Liver (tissue), 8 donors: ENCODE measurements at regions not wholly inside any gene's neighbourhood (a gene's known extent, or its start where the extent isn't known, plus 50 kb on each side); places are given as distances from the start of the nearest gene placed in this dataset.

Experiments used
- DNase-seq: peaks from one replicate; pipeline ENCODE4 v3.0.0-alpha.2; 2017; ENCODE audit warnings: low spot score
- H3K27ac ChIP-seq, 2 donors: one replicate each; pipeline ENCODE4 v1.7.0; 2013; ENCODE audit warnings: inconsistent platforms in 2 of 2, low read length in 2 of 2, control low read depth in 1 of 2, low read depth in 1 of 2, mild to moderate bottlenecking in 1 of 2
- H3K27me3 ChIP-seq, 4 donors: one replicate each; pipeline versions ENCODE4 v1.6.1 to v1.7.0; 2013; ENCODE audit warnings: low read length in 3 of 4, inconsistent platforms in 1 of 4, mild to moderate bottlenecking in 1 of 4, moderate library complexity in 1 of 4; ENCODE audit not compliant: control insufficient read depth in 4 of 4, insufficient read depth in 4 of 4
- H3K36me3 ChIP-seq, 4 donors: one replicate each; pipeline versions ENCODE4 v1.6.1 to v1.7.0; 2013; ENCODE audit warnings: low read length in 3 of 4, mild to moderate bottlenecking in 3 of 4, low read depth in 1 of 4, moderate library complexity in 1 of 4; ENCODE audit not compliant: control insufficient read depth in 4 of 4, insufficient read depth in 3 of 4
- H3K4me1 ChIP-seq, 4 donors: one replicate each; pipeline versions ENCODE4 v1.6.1 to v1.7.0; 2013; ENCODE audit warnings: low read length in 3 of 4, mild to moderate bottlenecking in 3 of 4, moderate library complexity in 1 of 4; ENCODE audit not compliant: control insufficient read depth in 4 of 4, insufficient read depth in 4 of 4
- H3K4me3 ChIP-seq, 3 donors: one replicate each; pipeline versions ENCODE4 v1.6.1 to v1.7.0; 2013; ENCODE audit warnings: low read length in 3 of 3, control low read depth in 1 of 3, low read depth in 1 of 3, mild to moderate bottlenecking in 1 of 3
- H3K9ac ChIP-seq, 2 donors: one replicate each; pipeline ENCODE4 v1.7.0; 2013; ENCODE audit warnings: low read length in 2 of 2, mild to moderate bottlenecking in 2 of 2, moderate library complexity in 2 of 2, control low read depth in 1 of 2, low read depth in 1 of 2
- H3K9me3 ChIP-seq, 4 donors: one replicate each; pipeline versions ENCODE4 v1.6.1 to v1.7.0; 2013; ENCODE audit warnings: low read length in 3 of 4; ENCODE audit not compliant: control insufficient read depth in 4 of 4
- EGR1 ChIP-seq, 2 donors: IDR thresholded peaks; 2 replicates each; pipeline ENCODE4 v1.6.1; 2016 to 2018; ENCODE audit warnings: antibody characterized with exemption in 2 of 2, low read depth in 2 of 2
- FOXA1 ChIP-seq: IDR thresholded peaks from 2 replicates; pipeline ENCODE4 v1.6.1; 2016; ENCODE audit warnings: antibody characterized with exemption
- FOXA2 ChIP-seq: IDR thresholded peaks from 2 replicates; pipeline ENCODE4 v1.6.1; 2016; ENCODE audit warnings: antibody characterized with exemption
- GABPA ChIP-seq, 2 donors: IDR thresholded peaks in 1 of 2; conservative IDR thresholded peaks in 1 of 2; 2 replicates each; pipeline ENCODE4 v1.6.1; 2016; ENCODE audit warnings: antibody characterized with exemption in 2 of 2, mild to moderate bottlenecking in 1 of 2, moderate library complexity in 1 of 2
- HNF4G ChIP-seq: IDR thresholded peaks from 2 replicates; pipeline ENCODE4 v1.6.1; 2016; ENCODE audit warnings: antibody characterized with exemption
- JUND ChIP-seq, 2 donors: IDR thresholded peaks; 2 replicates each; pipeline ENCODE4 v1.6.1; 2016; ENCODE audit warnings: antibody characterized with exemption in 2 of 2
- NR2F2 ChIP-seq: IDR thresholded peaks from 2 replicates; pipeline ENCODE4 v1.6.1; 2016; ENCODE audit warnings: antibody characterized with exemption
- RAD21 ChIP-seq, 2 donors: IDR thresholded peaks; 2 replicates each; pipeline ENCODE4 v1.6.1; 2016; ENCODE audit warnings: antibody characterized with exemption in 2 of 2, mild to moderate bottlenecking in 2 of 2
- RXRA ChIP-seq, 2 donors: IDR thresholded peaks; 2 replicates each; pipeline ENCODE4 v1.6.1; 2017 to 2018; ENCODE audit warnings: antibody characterized with exemption in 2 of 2, mild to moderate bottlenecking in 1 of 2
- SP1 ChIP-seq: IDR thresholded peaks from 2 replicates; pipeline ENCODE4 v1.6.1; 2018; ENCODE audit warnings: antibody characterized with exemption, mild to moderate bottlenecking
- TAF1 ChIP-seq: conservative IDR thresholded peaks from 2 replicates; pipeline ENCODE4 v1.6.1; 2016; ENCODE audit warnings: antibody characterized with exemption, mild to moderate bottlenecking
- WGBS: extraction: QIAGEN DNeasy Blood & Tissue Kit; methylation state at CpG from one replicate; pipeline ENCODE4 v1.1.7; 2013; 5-methylcytosine and 5-hydroxymethylcytosine counted together
- TF ChIP-seq, protein P1 (sequence below): fragments of 150-350 bp; IDR thresholded peaks from 2 replicates; pipeline ENCODE4 v1.5.1; 2017; ENCODE audit warnings: improper control_type of control experiment, low read depth, low read length; ENCODE audit not compliant: missing input control
- TF ChIP-seq, protein P2 (sequence below): IDR thresholded peaks from 2 replicates; pipeline ENCODE4 v1.6.1; 2016; ENCODE audit warnings: antibody characterized with exemption
- TF ChIP-seq, protein P3 (sequence below): IDR thresholded peaks from 2 replicates; pipeline ENCODE4 v1.6.1; 2016; ENCODE audit warnings: antibody characterized with exemption
- TF ChIP-seq, protein P4 (sequence below): IDR thresholded peaks from 2 replicates; pipeline ENCODE4 v1.6.1; 2016; ENCODE audit warnings: antibody characterized with exemption, mild to moderate bottlenecking
- TF ChIP-seq, protein P5 (sequence below): IDR thresholded peaks from 2 replicates; pipeline ENCODE4 v1.6.1; 2016; ENCODE audit warnings: antibody characterized with exemption
- donor health status: healthy.
- donor health status: healthy.
- donor health status: healthy.
- donor health status: healthy.
- donor health status: healthy.

DNA sequence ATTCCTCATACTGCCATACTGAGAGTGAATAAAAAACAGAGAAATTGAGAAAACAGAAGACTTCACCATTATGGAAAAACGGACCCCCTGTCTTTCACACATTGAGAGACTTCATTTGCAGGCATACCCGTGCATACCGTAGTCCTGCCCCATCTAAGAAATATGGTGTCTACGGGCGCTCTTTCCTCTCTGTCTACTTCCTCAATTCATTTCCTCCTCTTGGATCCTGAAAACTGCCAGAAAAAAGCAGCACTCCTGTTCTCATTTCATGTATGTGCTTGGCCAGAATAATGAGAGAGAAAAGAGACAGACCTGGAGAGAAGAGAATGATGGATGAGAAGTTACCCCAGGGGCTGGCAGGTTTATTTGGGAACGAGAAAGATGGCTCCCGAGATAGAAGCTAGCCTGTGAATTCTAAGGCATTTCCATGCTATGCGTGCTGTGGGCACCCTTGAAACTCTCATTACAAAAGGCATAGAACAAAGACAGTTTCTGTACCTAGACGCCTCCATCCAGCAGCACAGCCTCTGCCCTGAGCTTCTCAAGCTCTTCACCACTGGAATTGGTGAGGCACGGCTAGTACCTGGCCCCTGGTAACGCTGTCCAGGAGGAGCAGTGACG, 62.5 kb upstream of the EPHB3 start:
- no peak for TF ChIP-seq FOXA1
- no peak for TF ChIP-seq NR2F2
- TF ChIP-seq, protein P1, sequence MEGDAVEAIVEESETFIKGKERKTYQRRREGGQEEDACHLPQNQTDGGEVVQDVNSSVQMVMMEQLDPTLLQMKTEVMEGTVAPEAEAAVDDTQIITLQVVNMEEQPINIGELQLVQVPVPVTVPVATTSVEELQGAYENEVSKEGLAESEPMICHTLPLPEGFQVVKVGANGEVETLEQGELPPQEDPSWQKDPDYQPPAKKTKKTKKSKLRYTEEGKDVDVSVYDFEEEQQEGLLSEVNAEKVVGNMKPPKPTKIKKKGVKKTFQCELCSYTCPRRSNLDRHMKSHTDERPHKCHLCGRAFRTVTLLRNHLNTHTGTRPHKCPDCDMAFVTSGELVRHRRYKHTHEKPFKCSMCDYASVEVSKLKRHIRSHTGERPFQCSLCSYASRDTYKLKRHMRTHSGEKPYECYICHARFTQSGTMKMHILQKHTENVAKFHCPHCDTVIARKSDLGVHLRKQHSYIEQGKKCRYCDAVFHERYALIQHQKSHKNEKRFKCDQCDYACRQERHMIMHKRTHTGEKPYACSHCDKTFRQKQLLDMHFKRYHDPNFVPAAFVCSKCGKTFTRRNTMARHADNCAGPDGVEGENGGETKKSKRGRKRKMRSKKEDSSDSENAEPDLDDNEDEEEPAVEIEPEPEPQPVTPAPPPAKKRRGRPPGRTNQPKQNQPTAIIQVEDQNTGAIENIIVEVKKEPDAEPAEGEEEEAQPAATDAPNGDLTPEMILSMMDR: no peak
- TF ChIP-seq HNF4G: no peak
- no peak for TF ChIP-seq SP1
- TF ChIP-seq, protein P2, sequence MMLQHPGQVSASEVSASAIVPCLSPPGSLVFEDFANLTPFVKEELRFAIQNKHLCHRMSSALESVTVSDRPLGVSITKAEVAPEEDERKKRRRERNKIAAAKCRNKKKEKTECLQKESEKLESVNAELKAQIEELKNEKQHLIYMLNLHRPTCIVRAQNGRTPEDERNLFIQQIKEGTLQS: no peak
- no peak for TF ChIP-seq JUND (IDR thresholded peaks at IDR 0.05)
- no peak for TF ChIP-seq RAD21 (IDR thresholded peaks at IDR 0.05)
- no peak for TF ChIP-seq FOXA2
- no peak for TF ChIP-seq GABPA (IDR thresholded peaks at IDR 0.05 in 1 of 2, conservative IDR thresholded peaks at IDR 0.05 in 1 of 2)
- TF ChIP-seq, protein P3, sequence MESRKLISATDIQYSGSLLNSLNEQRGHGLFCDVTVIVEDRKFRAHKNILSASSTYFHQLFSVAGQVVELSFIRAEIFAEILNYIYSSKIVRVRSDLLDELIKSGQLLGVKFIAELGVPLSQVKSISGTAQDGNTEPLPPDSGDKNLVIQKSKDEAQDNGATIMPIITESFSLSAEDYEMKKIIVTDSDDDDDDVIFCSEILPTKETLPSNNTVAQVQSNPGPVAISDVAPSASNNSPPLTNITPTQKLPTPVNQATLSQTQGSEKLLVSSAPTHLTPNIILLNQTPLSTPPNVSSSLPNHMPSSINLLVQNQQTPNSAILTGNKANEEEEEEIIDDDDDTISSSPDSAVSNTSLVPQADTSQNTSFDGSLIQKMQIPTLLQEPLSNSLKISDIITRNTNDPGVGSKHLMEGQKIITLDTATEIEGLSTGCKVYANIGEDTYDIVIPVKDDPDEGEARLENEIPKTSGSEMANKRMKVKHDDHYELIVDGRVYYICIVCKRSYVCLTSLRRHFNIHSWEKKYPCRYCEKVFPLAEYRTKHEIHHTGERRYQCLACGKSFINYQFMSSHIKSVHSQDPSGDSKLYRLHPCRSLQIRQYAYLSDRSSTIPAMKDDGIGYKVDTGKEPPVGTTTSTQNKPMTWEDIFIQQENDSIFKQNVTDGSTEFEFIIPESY: no peak
- TF ChIP-seq RXRA (IDR thresholded peaks at IDR 0.05): no peak

DNA sequence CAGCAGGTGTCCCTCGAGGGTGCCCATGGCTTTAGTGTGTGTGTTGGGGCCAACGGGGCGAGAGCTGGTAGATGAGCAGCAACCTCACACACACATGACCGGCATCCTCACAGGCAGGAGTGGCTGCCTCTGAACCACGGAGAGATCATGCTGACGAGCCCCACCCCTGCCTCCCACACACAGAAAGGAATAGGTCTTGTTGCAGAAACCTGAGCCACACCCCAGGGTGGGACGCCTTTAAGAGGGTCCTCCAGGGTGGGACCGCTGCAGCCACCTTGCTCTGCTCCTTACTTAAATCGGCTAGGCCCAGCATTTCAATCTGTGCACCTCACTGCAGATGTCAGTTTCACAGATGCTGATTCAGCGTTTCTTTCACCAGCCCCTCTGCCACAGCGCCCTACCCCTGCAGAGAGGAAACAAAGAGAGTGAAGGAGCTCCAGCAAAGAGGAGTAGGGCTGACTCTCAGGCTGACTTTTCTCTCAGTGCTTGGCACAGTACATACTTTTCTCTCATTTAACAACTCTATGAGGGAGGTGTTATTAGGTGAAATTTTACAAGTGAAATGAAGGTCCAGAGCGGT, 61.2 kb upstream of the EPHB3 start:
- TF ChIP-seq RAD21 (IDR thresholded peaks at IDR 0.05) (no peak), TAF1 (no peak), EGR1 (IDR thresholded peaks at IDR 0.05; ENCODE audit: low read depth in 2 of 2) (no peak), JUND (IDR thresholded peaks at IDR 0.05) (no peak), FOXA2 (no peak)
- TF ChIP-seq, protein P4, sequence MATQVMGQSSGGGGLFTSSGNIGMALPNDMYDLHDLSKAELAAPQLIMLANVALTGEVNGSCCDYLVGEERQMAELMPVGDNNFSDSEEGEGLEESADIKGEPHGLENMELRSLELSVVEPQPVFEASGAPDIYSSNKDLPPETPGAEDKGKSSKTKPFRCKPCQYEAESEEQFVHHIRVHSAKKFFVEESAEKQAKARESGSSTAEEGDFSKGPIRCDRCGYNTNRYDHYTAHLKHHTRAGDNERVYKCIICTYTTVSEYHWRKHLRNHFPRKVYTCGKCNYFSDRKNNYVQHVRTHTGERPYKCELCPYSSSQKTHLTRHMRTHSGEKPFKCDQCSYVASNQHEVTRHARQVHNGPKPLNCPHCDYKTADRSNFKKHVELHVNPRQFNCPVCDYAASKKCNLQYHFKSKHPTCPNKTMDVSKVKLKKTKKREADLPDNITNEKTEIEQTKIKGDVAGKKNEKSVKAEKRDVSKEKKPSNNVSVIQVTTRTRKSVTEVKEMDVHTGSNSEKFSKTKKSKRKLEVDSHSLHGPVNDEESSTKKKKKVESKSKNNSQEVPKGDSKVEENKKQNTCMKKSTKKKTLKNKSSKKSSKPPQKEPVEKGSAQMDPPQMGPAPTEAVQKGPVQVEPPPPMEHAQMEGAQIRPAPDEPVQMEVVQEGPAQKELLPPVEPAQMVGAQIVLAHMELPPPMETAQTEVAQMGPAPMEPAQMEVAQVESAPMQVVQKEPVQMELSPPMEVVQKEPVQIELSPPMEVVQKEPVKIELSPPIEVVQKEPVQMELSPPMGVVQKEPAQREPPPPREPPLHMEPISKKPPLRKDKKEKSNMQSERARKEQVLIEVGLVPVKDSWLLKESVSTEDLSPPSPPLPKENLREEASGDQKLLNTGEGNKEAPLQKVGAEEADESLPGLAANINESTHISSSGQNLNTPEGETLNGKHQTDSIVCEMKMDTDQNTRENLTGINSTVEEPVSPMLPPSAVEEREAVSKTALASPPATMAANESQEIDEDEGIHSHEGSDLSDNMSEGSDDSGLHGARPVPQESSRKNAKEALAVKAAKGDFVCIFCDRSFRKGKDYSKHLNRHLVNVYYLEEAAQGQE: no peak
- TF ChIP-seq, protein P1: no peak
- TF ChIP-seq, protein P5, sequence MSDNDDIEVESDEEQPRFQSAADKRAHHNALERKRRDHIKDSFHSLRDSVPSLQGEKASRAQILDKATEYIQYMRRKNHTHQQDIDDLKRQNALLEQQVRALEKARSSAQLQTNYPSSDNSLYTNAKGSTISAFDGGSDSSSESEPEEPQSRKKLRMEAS: no peak
- TF ChIP-seq, protein P3: no peak
- TF ChIP-seq, protein P2: no peak
- H3K4me1 ChIP-seq: no peaks in the 10 kb centered on the region
- no peak overlapping the region for H3K27ac ChIP-seq
- no peaks in the 10 kb centered on the region for H3K36me3 ChIP-seq
- DNase-seq: no peak
- peaks cover 0 to 5% (median 0%) of the 10 kb centered on the region in 4 donors for H3K9me3 ChIP-seq
- no peak overlapping the region for H3K9ac ChIP-seq
- H3K27me3 ChIP-seq: peaks cover 0 to 6% (median 0%) of the 10 kb centered on the region in 4 donors
- no peak overlapping the region for H3K4me3 ChIP-seq
- 65% methylated on average over 12 of the region's 12 CpGs for WGBS

More for the DNA sequence above, 62.5 kb upstream of the EPHB3 start:
- WGBS: 64% methylated on average over 12 of the region's 12 CpGs
- Histone ChIP-seq H3K36me3 (no peaks in the 10 kb centered on the region), H3K27ac (no peak overlapping the region), H3K9ac (no peak overlapping the region), H3K4me3 (no peak overlapping the region), H3K9me3 (peaks cover 0 to 5% (median 0%) of the 10 kb centered on the region in 4 donors), H3K4me1 (no peaks in the 10 kb centered on the region), H3K27me3 (no peaks in the 10 kb centered on the region)
- no peak for DNase-seq
